ENCODE measurements at regions not wholly inside any gene's neighbourhood (a gene's known extent, or its start where the extent isn't known, plus 50 kb on each side); places are given as distances from the start of the nearest gene placed in this dataset.

- H3K27me3 ChIP-seq (ENCODE audit: control insufficient read depth, insufficient read depth, low read length), result no peaks in the 10 kb centered on the region
- no peak overlapping the region for H3K9ac ChIP-seq (ENCODE audit: low read length in 3 of 3)
- H3K36me3 ChIP-seq (ENCODE audit: control insufficient read depth in 2 of 3, insufficient read depth in 3 of 3, low read length in 3 of 3), result no peaks in the 10 kb centered on the region
- intact Hi-C loops (cut with DNase I), result no loop called here
- DNase-seq (no peak), FAIRE-seq (no peak)
- no peaks in the 10 kb centered on the region for H3K9me3 ChIP-seq (ENCODE audit: control insufficient read depth in 2 of 3, insufficient read depth in 1 of 3, low read length in 3 of 3)
- TF ChIP-seq, protein P1, sequence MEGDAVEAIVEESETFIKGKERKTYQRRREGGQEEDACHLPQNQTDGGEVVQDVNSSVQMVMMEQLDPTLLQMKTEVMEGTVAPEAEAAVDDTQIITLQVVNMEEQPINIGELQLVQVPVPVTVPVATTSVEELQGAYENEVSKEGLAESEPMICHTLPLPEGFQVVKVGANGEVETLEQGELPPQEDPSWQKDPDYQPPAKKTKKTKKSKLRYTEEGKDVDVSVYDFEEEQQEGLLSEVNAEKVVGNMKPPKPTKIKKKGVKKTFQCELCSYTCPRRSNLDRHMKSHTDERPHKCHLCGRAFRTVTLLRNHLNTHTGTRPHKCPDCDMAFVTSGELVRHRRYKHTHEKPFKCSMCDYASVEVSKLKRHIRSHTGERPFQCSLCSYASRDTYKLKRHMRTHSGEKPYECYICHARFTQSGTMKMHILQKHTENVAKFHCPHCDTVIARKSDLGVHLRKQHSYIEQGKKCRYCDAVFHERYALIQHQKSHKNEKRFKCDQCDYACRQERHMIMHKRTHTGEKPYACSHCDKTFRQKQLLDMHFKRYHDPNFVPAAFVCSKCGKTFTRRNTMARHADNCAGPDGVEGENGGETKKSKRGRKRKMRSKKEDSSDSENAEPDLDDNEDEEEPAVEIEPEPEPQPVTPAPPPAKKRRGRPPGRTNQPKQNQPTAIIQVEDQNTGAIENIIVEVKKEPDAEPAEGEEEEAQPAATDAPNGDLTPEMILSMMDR (IDR thresholded peaks at IDR 0.05; ENCODE audit: borderline replicate concordance, extremely low read depth, insufficient read depth), result no peak
- H3K4me3 ChIP-seq (ENCODE audit: low read length in 3 of 3), result no peak overlapping the region
- H3K27ac ChIP-seq (ENCODE audit: low read depth in 2 of 2, low read length in 2 of 2), result no peak overlapping the region
- H3K4me1 ChIP-seq (ENCODE audit: control insufficient read depth in 2 of 3, insufficient read depth in 2 of 3, low read depth in 1 of 3, low read length in 3 of 3), result no peaks in the 10 kb centered on the region
Observed at GRCh38 chrX:4091046-4091760, 377.8 kb upstream of the PRKX start.

DNA sequence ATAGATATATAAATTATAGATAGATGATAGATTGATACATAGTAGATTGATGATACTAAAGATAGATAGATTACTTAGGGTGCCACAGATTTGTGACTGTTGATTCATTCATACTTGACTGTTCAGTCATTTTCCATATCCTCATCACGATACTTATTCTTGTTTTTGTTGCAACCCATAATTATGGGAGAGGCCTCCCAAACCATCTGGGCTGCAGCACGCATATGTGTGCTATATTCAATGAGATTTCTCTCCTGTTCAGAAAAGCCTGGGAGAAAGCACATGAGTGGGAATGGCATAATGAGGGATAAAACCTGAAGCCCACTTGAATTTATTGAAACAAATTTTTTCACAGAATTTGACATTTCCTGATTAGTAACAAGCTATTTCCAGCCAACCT is 346.4 kb upstream of the PRKX start:
- H3K27ac ChIP-seq (ENCODE audit: low read depth in 2 of 2, low read length in 2 of 2), result no peak overlapping the region
- H3K9ac ChIP-seq (ENCODE audit: low read length in 3 of 3), result no peak overlapping the region
- H3K4me1 ChIP-seq (ENCODE audit: control insufficient read depth in 2 of 3, insufficient read depth in 2 of 3, low read depth in 1 of 3, low read length in 3 of 3), result no peaks in the 10 kb centered on the region
- TF ChIP-seq, protein P1 (IDR thresholded peaks at IDR 0.05; ENCODE audit: borderline replicate concordance, extremely low read depth, insufficient read depth), result no peak
- H3K9me3 ChIP-seq (ENCODE audit: control insufficient read depth in 2 of 3, insufficient read depth in 1 of 3, low read length in 3 of 3), result no peaks in the 10 kb centered on the region
- no peaks in the 10 kb centered on the region for H3K36me3 ChIP-seq (ENCODE audit: control insufficient read depth in 2 of 3, insufficient read depth in 3 of 3, low read length in 3 of 3)
- intact Hi-C loops (cut with DNase I), result no loop called here
- no peak overlapping the region for H3K4me3 ChIP-seq (ENCODE audit: low read length in 3 of 3)
- FAIRE-seq, result no peak
- H3K27me3 ChIP-seq (ENCODE audit: control insufficient read depth, insufficient read depth, low read length), result no peaks in the 10 kb centered on the region
- DNase-seq, result no peak

- Histone ChIP-seq H3K27ac (ENCODE audit: low read depth in 2 of 2, low read length in 2 of 2) (no peak overlapping the region), H3K36me3 (ENCODE audit: control insufficient read depth in 2 of 3, insufficient read depth in 3 of 3, low read length in 3 of 3) (no peaks in the 10 kb centered on the region), H3K27me3 (ENCODE audit: control insufficient read depth, insufficient read depth, low read length) (no peaks in the 10 kb centered on the region), H3K4me1 (ENCODE audit: control insufficient read depth in 2 of 3, insufficient read depth in 2 of 3, low read depth in 1 of 3, low read length in 3 of 3) (no peaks in the 10 kb centered on the region), H3K4me3 (ENCODE audit: low read length in 3 of 3) (no peak overlapping the region), H3K9me3 (ENCODE audit: control insufficient read depth in 2 of 3, insufficient read depth in 1 of 3, low read length in 3 of 3) (no peaks in the 10 kb centered on the region), H3K9ac (ENCODE audit: low read length in 3 of 3) (no peak overlapping the region)
- intact Hi-C loops (cut with DNase I), result no loop called here
- no peak for FAIRE-seq
- TF ChIP-seq, protein P1 (IDR thresholded peaks at IDR 0.05; ENCODE audit: borderline replicate concordance, extremely low read depth, insufficient read depth), result no peak
- peak in 2 of 5 donors; percentile 2 to 5 for DNase-seq
Observed at GRCh38 chrX:4043951-4044350, 330.5 kb upstream of the PRKX start.

- TF ChIP-seq, protein P1 (IDR thresholded peaks at IDR 0.05; ENCODE audit: borderline replicate concordance, extremely low read depth, insufficient read depth), result no peak
- H3K9ac ChIP-seq (ENCODE audit: low read length in 3 of 3), result no peak overlapping the region
- no peaks in the 10 kb centered on the region for H3K27me3 ChIP-seq (ENCODE audit: control insufficient read depth, insufficient read depth, low read length)
- H3K27ac ChIP-seq (ENCODE audit: low read depth in 2 of 2, low read length in 2 of 2), result no peak overlapping the region
- FAIRE-seq (no peak), DNase-seq (no peak)
- H3K4me3 ChIP-seq (ENCODE audit: low read length in 3 of 3), result no peak overlapping the region
- no peaks in the 10 kb centered on the region for H3K4me1 ChIP-seq (ENCODE audit: control insufficient read depth in 2 of 3, insufficient read depth in 2 of 3, low read depth in 1 of 3, low read length in 3 of 3)
- intact Hi-C loops (cut with DNase I), result no loop called here
- H3K36me3 ChIP-seq (ENCODE audit: control insufficient read depth in 2 of 3, insufficient read depth in 3 of 3, low read length in 3 of 3), result no peaks in the 10 kb centered on the region
- H3K9me3 ChIP-seq (ENCODE audit: control insufficient read depth in 2 of 3, insufficient read depth in 1 of 3, low read length in 3 of 3), result no peaks in the 10 kb centered on the region
Observed at GRCh38 chrX:4035874-4036273, 322.4 kb upstream of the PRKX start.
